SU-DHL-6 (cell line): ENCODE measurements at regions not wholly inside any gene's neighbourhood (a gene's known extent, or its start where the extent isn't known, plus 50 kb on each side); places are given as distances from the start of the nearest gene placed in this dataset.

Experiments
- H2AFZ ChIP-seq: fragments of 200-600 bp; sonication (generic); 2 replicates; pipeline ENCODE4 v1.6.1; 2014; ENCODE audit warnings: low read depth, mild to moderate bottlenecking, moderate library complexity, mixed read lengths, antibody characterized with exemption, low read length; ENCODE audit not compliant: severe bottlenecking
- H3F3A ChIP-seq: fragments of 200-600 bp; shearing (Covaris generic); 2 replicates; pipeline ENCODE4 v1.6.0; 2016; ENCODE audit warnings: antibody characterized with exemption, mild to moderate bottlenecking; ENCODE audit not compliant: insufficient read depth
- H3K27ac ChIP-seq: fragments of 200-600 bp; sonication (generic); 2 replicates; pipeline ENCODE4 v1.5.1; 2016; ENCODE audit warnings: low read depth, mild to moderate bottlenecking, low read length, moderate library complexity, mixed read lengths
- H3K27me3 ChIP-seq: fragments of 200-600 bp; sonication (generic), shearing (Covaris generic); 2 replicates; pipeline ENCODE4 v1.6.0; 2014; ENCODE audit warnings: mild to moderate bottlenecking, low read length
- H3K36me3 ChIP-seq: fragments of 200-600 bp; sonication (generic); 2 replicates; pipeline ENCODE4 v1.6.1; 2014; ENCODE audit warnings: mild to moderate bottlenecking, low read length, mixed read lengths
- H3K4me2 ChIP-seq: fragments of 300-600, 200-600 bp; shearing (Covaris generic), sonication (generic); 2 replicates; pipeline ENCODE4 v1.6.0; 2014; ENCODE audit warnings: low read length, low read depth, mild to moderate bottlenecking; ENCODE audit not compliant: poor library complexity, severe bottlenecking
- H3K4me3 ChIP-seq: fragments of 200-600 bp; sonication (generic); 2 replicates; pipeline ENCODE4 v1.5.1; 2014; ENCODE audit warnings: antibody characterized with exemption, low read length, mild to moderate bottlenecking, mixed read lengths; ENCODE audit not compliant: insufficient read depth, poor library complexity, severe bottlenecking
- H3K79me2 ChIP-seq: fragments of 200-600 bp; sonication (generic); 2 replicates; pipeline ENCODE4 v1.6.1; 2014; ENCODE audit warnings: mild to moderate bottlenecking, low read length, moderate library complexity; ENCODE audit not compliant: insufficient read depth
- H3K9ac ChIP-seq: fragments of 200-600 bp; sonication (generic); 2 replicates; pipeline ENCODE4 v1.7.0; 2014; ENCODE audit warnings: mild to moderate bottlenecking, low read length
- H3K9me2 ChIP-seq: fragments of 200-600 bp; sonication (generic); replicated peaks from 2 replicates; pipeline ENCODE4 v1.6.1; 2014; ENCODE audit warnings: low read length; ENCODE audit not compliant: insufficient read depth
- H3K9me3 ChIP-seq: fragments of 200-600 bp; sonication (generic); 2 replicates; pipeline ENCODE4 v1.6.1; 2014; ENCODE audit warnings: low read length, mixed read lengths; ENCODE audit not compliant: insufficient read depth
- H4K20me1 ChIP-seq: fragments of 200-600 bp; sonication (generic); 2 replicates; pipeline ENCODE4 v1.6.1; 2014; ENCODE audit warnings: low read depth, mild to moderate bottlenecking, antibody characterized with exemption, low read length, moderate library complexity, mixed read lengths
- EZH2phosphoT487 ChIP-seq: fragments of 200-600 bp; sonication (generic), shearing (Covaris generic); conservative IDR thresholded peaks from 2 replicates; pipeline ENCODE4 v1.6.1; 2018; ENCODE audit warnings: mild to moderate bottlenecking, antibody characterized with exemption, low read length, moderate library complexity, mixed read lengths
- TF ChIP-seq, protein P1 (sequence below): fragments of 200-600 bp; sonication (generic); IDR thresholded peaks from one replicate; pipeline ENCODE4 v1.5.1; 2017; ENCODE audit warnings: antibody characterized with exemption, mild to moderate bottlenecking, low read length, moderate library complexity; ENCODE audit not compliant: insufficient read depth, poor library complexity, severe bottlenecking

GRCh38 chr16:63703612-63704011 lies 1418.3 kb downstream of the CDH11 start:
- Histone ChIP-seq H2AFZ (no peak overlapping the region), H3K9me2 (no peaks in the 10 kb centered on the region), H3K36me3 (no peaks in the 10 kb centered on the region), H3F3A (no peaks in the 10 kb centered on the region), H3K79me2 (no peaks in the 10 kb centered on the region), H3K27ac (no peak overlapping the region), H3K9me3 (no peaks in the 10 kb centered on the region), H3K9ac (no peak overlapping the region), H3K4me2 (no peak overlapping the region), H4K20me1 (no peaks in the 10 kb centered on the region), H3K4me3 (no peak overlapping the region), H3K27me3 (no peaks in the 10 kb centered on the region)
- TF ChIP-seq, protein P1, sequence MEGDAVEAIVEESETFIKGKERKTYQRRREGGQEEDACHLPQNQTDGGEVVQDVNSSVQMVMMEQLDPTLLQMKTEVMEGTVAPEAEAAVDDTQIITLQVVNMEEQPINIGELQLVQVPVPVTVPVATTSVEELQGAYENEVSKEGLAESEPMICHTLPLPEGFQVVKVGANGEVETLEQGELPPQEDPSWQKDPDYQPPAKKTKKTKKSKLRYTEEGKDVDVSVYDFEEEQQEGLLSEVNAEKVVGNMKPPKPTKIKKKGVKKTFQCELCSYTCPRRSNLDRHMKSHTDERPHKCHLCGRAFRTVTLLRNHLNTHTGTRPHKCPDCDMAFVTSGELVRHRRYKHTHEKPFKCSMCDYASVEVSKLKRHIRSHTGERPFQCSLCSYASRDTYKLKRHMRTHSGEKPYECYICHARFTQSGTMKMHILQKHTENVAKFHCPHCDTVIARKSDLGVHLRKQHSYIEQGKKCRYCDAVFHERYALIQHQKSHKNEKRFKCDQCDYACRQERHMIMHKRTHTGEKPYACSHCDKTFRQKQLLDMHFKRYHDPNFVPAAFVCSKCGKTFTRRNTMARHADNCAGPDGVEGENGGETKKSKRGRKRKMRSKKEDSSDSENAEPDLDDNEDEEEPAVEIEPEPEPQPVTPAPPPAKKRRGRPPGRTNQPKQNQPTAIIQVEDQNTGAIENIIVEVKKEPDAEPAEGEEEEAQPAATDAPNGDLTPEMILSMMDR: no peak
- no peak for TF ChIP-seq EZH2phosphoT487

DNA sequence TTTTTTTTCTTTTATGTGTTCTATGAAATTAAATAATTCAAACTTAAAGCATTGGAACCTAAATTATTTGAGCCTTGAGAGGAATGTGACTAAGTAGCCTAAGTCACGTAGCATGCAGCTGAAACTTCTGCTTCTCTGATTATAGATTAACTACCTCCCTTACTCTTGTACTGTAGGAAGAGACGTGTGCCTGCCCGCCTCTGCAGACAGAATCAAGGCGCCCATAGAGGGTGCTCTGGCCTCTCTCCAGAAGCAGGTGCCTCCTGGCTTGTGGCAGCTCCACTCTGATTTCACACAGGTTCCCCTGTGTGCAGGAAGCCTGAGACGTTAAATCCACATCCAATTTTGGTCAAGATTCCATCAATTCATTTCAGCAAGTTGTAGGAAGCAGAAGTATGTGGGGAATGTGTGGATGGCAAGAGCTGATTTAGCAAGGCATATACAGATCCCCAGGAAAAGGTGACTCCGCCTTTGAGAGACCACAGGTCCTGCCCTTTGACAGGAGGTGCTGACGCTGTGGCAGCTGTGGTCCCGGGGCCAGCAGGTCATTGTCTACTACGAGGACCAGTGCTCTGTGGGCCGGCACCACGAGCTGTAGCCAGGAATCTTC lies 1418.8 kb downstream of the CDH11 start:
- Histone ChIP-seq H3K4me3 (no peak overlapping the region), H2AFZ (no peak overlapping the region), H4K20me1 (no peaks in the 10 kb centered on the region), H3K36me3 (no peaks in the 10 kb centered on the region), H3K79me2 (no peaks in the 10 kb centered on the region), H3K9me2 (no peaks in the 10 kb centered on the region), H3K4me2 (no peak overlapping the region), H3K27ac (no peak overlapping the region), H3F3A (no peaks in the 10 kb centered on the region), H3K9ac (no peak overlapping the region), H3K9me3 (no peaks in the 10 kb centered on the region), H3K27me3 (no peaks in the 10 kb centered on the region)
- TF ChIP-seq, protein P1: no peak
- no peak for TF ChIP-seq EZH2phosphoT487

DNA sequence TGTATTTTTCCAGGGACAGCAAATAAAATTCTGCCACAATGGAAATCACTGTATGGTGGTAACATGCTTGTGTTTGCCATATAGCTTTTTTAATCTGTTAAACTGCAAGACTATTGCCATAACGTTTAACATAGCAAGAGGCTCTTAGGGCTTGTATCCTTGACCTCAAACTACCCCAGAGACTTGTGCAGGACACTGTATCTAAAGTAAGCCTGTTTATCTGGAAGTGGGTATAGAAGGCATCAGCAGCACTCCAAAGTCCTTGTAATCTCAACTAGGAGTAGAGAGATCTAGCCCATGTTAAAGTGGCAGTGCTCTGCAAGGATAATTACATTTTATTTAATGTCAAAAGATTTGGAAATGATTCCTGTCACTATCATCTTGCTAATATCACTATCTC lies 1424.1 kb downstream of the CDH11 start:
- H2AFZ ChIP-seq: no peak overlapping the region
- H4K20me1 ChIP-seq: no peaks in the 10 kb centered on the region
- no peaks in the 10 kb centered on the region for H3K36me3 ChIP-seq
- H3K9me2 ChIP-seq: no peaks in the 10 kb centered on the region
- no peak overlapping the region for H3K4me3 ChIP-seq
- TF ChIP-seq EZH2phosphoT487: no peak
- TF ChIP-seq, protein P1: no peak
- H3K79me2 ChIP-seq: no peaks in the 10 kb centered on the region
- no peak overlapping the region for H3K4me2 ChIP-seq
- no peaks in the 10 kb centered on the region for H3F3A ChIP-seq
- no peaks in the 10 kb centered on the region for H3K9me3 ChIP-seq
- H3K27me3 ChIP-seq: no peaks in the 10 kb centered on the region
- no peak overlapping the region for H3K27ac ChIP-seq
- no peak overlapping the region for H3K9ac ChIP-seq
